Activated T-helper 17 cell treated with anti-CD3 and anti-CD28 coated beads, Interleukin-2, amount 50 U/mL, for 72 hours (primary cell): ENCODE measurements at regions not wholly inside any gene's neighbourhood (a gene's known extent, or its start where the extent isn't known, plus 50 kb on each side); places are given as distances from the start of the nearest gene placed in this dataset.

ENCODE experiments used
- ATAC-seq: fragments of 150-1000 bp; cut with Tn5 transposase; replicated peaks from 2 replicates; pipeline ENCODE4 v1.10.0; 2021; ENCODE audit warnings: mild to moderate bottlenecking, moderate library complexity
- H3K27ac Mint-ChIP-seq: one replicate; pipeline ENCODE4 v1.8.0; 2022; ENCODE audit warnings: mixed read lengths
- H3K27me3 Mint-ChIP-seq: one replicate; pipeline ENCODE4 v1.8.0; 2022; ENCODE audit warnings: mixed read lengths
- H3K36me3 Mint-ChIP-seq: one replicate; pipeline ENCODE4 v1.8.0; 2022; ENCODE audit warnings: low read depth, mild to moderate bottlenecking, mixed read lengths
- H3K4me1 Mint-ChIP-seq: one replicate; pipeline ENCODE4 v1.8.0; 2022; ENCODE audit warnings: mixed read lengths
- H3K4me3 Mint-ChIP-seq: one replicate; pipeline ENCODE4 v1.8.0; 2022; ENCODE audit warnings: mild to moderate bottlenecking, mixed read lengths
- H3K9me3 Mint-ChIP-seq: one replicate; pipeline ENCODE4 v1.8.0; 2022; ENCODE audit warnings: mixed read lengths

- H3K4me1 Mint-ChIP-seq = no peaks in the 10 kb centered on the region
- no peaks in the 10 kb centered on the region for H3K36me3 Mint-ChIP-seq
- peaks cover 11% of the 10 kb centered on the region for H3K27me3 Mint-ChIP-seq
- H3K4me3 Mint-ChIP-seq = no peak overlapping the region
- ATAC-seq = no peak
- H3K9me3 Mint-ChIP-seq = no peaks in the 10 kb centered on the region
- H3K27ac Mint-ChIP-seq = no peak overlapping the region
Measured at GRCh38 chr1:4055294-4055967, 155.4 kb upstream of the C1orf174 start.

GRCh38 chr1:4056422-4056821 is 156.3 kb upstream of the C1orf174 start:
- no peaks in the 10 kb centered on the region for H3K9me3 Mint-ChIP-seq
- no peaks in the 10 kb centered on the region for H3K4me1 Mint-ChIP-seq
- H3K27me3 Mint-ChIP-seq = peaks cover 11% of the 10 kb centered on the region
- H3K4me3 Mint-ChIP-seq = no peak overlapping the region
- no peaks in the 10 kb centered on the region for H3K36me3 Mint-ChIP-seq
- no peak for ATAC-seq
- no peak overlapping the region for H3K27ac Mint-ChIP-seq

- no peaks in the 10 kb centered on the region for H3K9me3 Mint-ChIP-seq
- H3K27ac Mint-ChIP-seq = no peak overlapping the region
- H3K27me3 Mint-ChIP-seq = peaks cover 11% of the 10 kb centered on the region
- H3K4me1 Mint-ChIP-seq = no peaks in the 10 kb centered on the region
- H3K36me3 Mint-ChIP-seq = no peaks in the 10 kb centered on the region
- ATAC-seq = no peak
- H3K4me3 Mint-ChIP-seq = no peak overlapping the region
Measured at GRCh38 chr1:4056989-4057388, 156.9 kb upstream of the C1orf174 start.

- Mint-ChIP-seq H3K27me3 (peaks cover 10% of the 10 kb centered on the region), H3K4me3 (no peak overlapping the region), H3K27ac (no peak overlapping the region), H3K9me3 (no peaks in the 10 kb centered on the region), H3K36me3 (no peaks in the 10 kb centered on the region), H3K4me1 (no peaks in the 10 kb centered on the region)
- no peak for ATAC-seq
Measured at GRCh38 chr1:4057603-4058002, 157.5 kb upstream of the C1orf174 start.

- Mint-ChIP-seq H3K27ac (no peak overlapping the region), H3K4me3 (no peak overlapping the region), H3K4me1 (no peaks in the 10 kb centered on the region), H3K27me3 (peaks cover 6% of the 10 kb centered on the region), H3K36me3 (no peaks in the 10 kb centered on the region), H3K9me3 (no peaks in the 10 kb centered on the region)
- no peak for ATAC-seq
Measured at GRCh38 chr1:4058122-4058521, 158.1 kb upstream of the C1orf174 start.

- Mint-ChIP-seq H3K36me3 (no peaks in the 10 kb centered on the region), H3K27ac (no peak overlapping the region), H3K4me3 (no peak overlapping the region), H3K4me1 (no peaks in the 10 kb centered on the region), H3K27me3 (peaks cover 6% of the 10 kb centered on the region), H3K9me3 (no peaks in the 10 kb centered on the region)
- ATAC-seq = no peak
Measured at GRCh38 chr1:4058706-4059105, 158.6 kb upstream of the C1orf174 start.

GRCh38 chr1:4059270-4059669 is 159.2 kb upstream of the C1orf174 start:
- peaks cover 6% of the 10 kb centered on the region for H3K27me3 Mint-ChIP-seq
- no peaks in the 10 kb centered on the region for H3K4me1 Mint-ChIP-seq
- ATAC-seq = no peak
- H3K9me3 Mint-ChIP-seq = no peaks in the 10 kb centered on the region
- no peaks in the 10 kb centered on the region for H3K36me3 Mint-ChIP-seq
- no peak overlapping the region for H3K27ac Mint-ChIP-seq
- no peak overlapping the region for H3K4me3 Mint-ChIP-seq

- peaks cover 6% of the 10 kb centered on the region for H3K27me3 Mint-ChIP-seq
- ATAC-seq = no peak
- no peaks in the 10 kb centered on the region for H3K9me3 Mint-ChIP-seq
- no peaks in the 10 kb centered on the region for H3K4me1 Mint-ChIP-seq
- H3K36me3 Mint-ChIP-seq = no peaks in the 10 kb centered on the region
- no peak overlapping the region for H3K27ac Mint-ChIP-seq
- no peak overlapping the region for H3K4me3 Mint-ChIP-seq
Measured at GRCh38 chr1:4060850-4061249, 160.8 kb upstream of the C1orf174 start.

- H3K36me3 Mint-ChIP-seq = no peaks in the 10 kb centered on the region
- no peak overlapping the region for H3K4me3 Mint-ChIP-seq
- H3K4me1 Mint-ChIP-seq = no peaks in the 10 kb centered on the region
- no peaks in the 10 kb centered on the region for H3K9me3 Mint-ChIP-seq
- H3K27me3 Mint-ChIP-seq = no peaks in the 10 kb centered on the region
- no peak overlapping the region for H3K27ac Mint-ChIP-seq
- ATAC-seq = no peak
Measured at GRCh38 chr1:4061521-4062031, 161.5 kb upstream of the C1orf174 start.

- no peak for ATAC-seq
- no peaks in the 10 kb centered on the region for H3K27me3 Mint-ChIP-seq
- no peaks in the 10 kb centered on the region for H3K9me3 Mint-ChIP-seq
- no peak overlapping the region for H3K4me3 Mint-ChIP-seq
- no peaks in the 10 kb centered on the region for H3K4me1 Mint-ChIP-seq
- no peaks in the 10 kb centered on the region for H3K36me3 Mint-ChIP-seq
- no peak overlapping the region for H3K27ac Mint-ChIP-seq
Measured at GRCh38 chr1:4062041-4062440, 162.0 kb upstream of the C1orf174 start.

GRCh38 chr1:4062560-4062959 is 162.5 kb upstream of the C1orf174 start:
- Mint-ChIP-seq H3K36me3 (no peaks in the 10 kb centered on the region), H3K27me3 (no peaks in the 10 kb centered on the region), H3K27ac (no peak overlapping the region), H3K9me3 (no peaks in the 10 kb centered on the region), H3K4me1 (no peaks in the 10 kb centered on the region), H3K4me3 (no peak overlapping the region)
- no peak for ATAC-seq

- ATAC-seq = no peak
- Mint-ChIP-seq H3K4me3 (no peak overlapping the region), H3K9me3 (no peaks in the 10 kb centered on the region), H3K36me3 (no peaks in the 10 kb centered on the region), H3K27ac (no peak overlapping the region), H3K4me1 (no peaks in the 10 kb centered on the region), H3K27me3 (no peaks in the 10 kb centered on the region)
Measured at GRCh38 chr1:4062992-4063391, 162.9 kb upstream of the C1orf174 start.

- Mint-ChIP-seq H3K27me3 (no peaks in the 10 kb centered on the region), H3K4me3 (no peak overlapping the region), H3K9me3 (no peaks in the 10 kb centered on the region), H3K4me1 (no peaks in the 10 kb centered on the region), H3K27ac (no peak overlapping the region), H3K36me3 (no peaks in the 10 kb centered on the region)
- no peak for ATAC-seq
Measured at GRCh38 chr1:4063516-4063915, 163.4 kb upstream of the C1orf174 start.

GRCh38 chr1:4064150-4064889 is 164.2 kb upstream of the C1orf174 start:
- Mint-ChIP-seq H3K36me3 (no peaks in the 10 kb centered on the region), H3K27ac (no peak overlapping the region), H3K4me3 (no peak overlapping the region), H3K9me3 (no peaks in the 10 kb centered on the region), H3K27me3 (no peaks in the 10 kb centered on the region), H3K4me1 (no peaks in the 10 kb centered on the region)
- no peak for ATAC-seq

GRCh38 chr1:4066860-4067599 is 167.0 kb upstream of the C1orf174 start:
- Mint-ChIP-seq H3K4me3 (no peak overlapping the region), H3K9me3 (no peaks in the 10 kb centered on the region), H3K27me3 (peaks cover 13% of the 10 kb centered on the region), H3K4me1 (no peaks in the 10 kb centered on the region), H3K27ac (no peak overlapping the region), H3K36me3 (no peaks in the 10 kb centered on the region)
- no peak for ATAC-seq
